A673 (cell line): ENCODE measurements at regions not wholly inside any gene's neighbourhood (a gene's known extent, or its start where the extent isn't known, plus 50 kb on each side); places are given as distances from the start of the nearest gene placed in this dataset.

Source experiments
- BruUV-seq: library from RNA; stranded (reverse); fragments of 400-500 nt; replicated peaks from 2 replicates; lab custom pipeline; 2021; lab: Mats Ljungman, UMichigan
- CTCF ChIA-PET: fragments of 300-600 bp; sonication (Branson Sonifier 250); formaldehyde crosslinking; loops from one replicate; lab custom pipeline; 2022; ENCODE audit warnings: antibody characterized with exemption; lab: Charles Lee
- POLR2A ChIA-PET: fragments of 300-600 bp; sonication (Branson Sonifier 250); formaldehyde crosslinking; loops from one replicate; lab custom pipeline; 2022; ENCODE audit warnings: antibody characterized with exemption; ENCODE audit not compliant: low non-redundant PET; lab: Charles Lee
- DNase-seq: peaks from one replicate; pipeline ENCODE4 v3.0.0-alpha.2; 2015; ENCODE audit warnings: low spot score
- H3K27ac ChIP-seq: fragments of 200-600 bp; sonication (generic); 2 replicates; pipeline ENCODE4 v1.5.1; 2016; ENCODE audit warnings: mixed run types, low read depth, mild to moderate bottlenecking, mixed read lengths, antibody characterized with exemption, low read length; ENCODE audit not compliant: poor library complexity, severe bottlenecking
- H3K27me3 ChIP-seq: fragments of 200-600 bp; sonication (generic); replicated peaks from 2 replicates; pipeline ENCODE4 v1.6.1; 2017; ENCODE audit warnings: mixed run types, low read depth, mild to moderate bottlenecking, mixed read lengths, antibody characterized with exemption, low read length; ENCODE audit not compliant: insufficient read depth, poor library complexity
- H3K36me3 ChIP-seq: fragments of 200-600 bp; sonication (generic); 2 replicates; pipeline ENCODE4 v1.6.1; 2016; ENCODE audit warnings: mixed run types, mild to moderate bottlenecking, mixed read lengths, antibody characterized with exemption, low read length; ENCODE audit not compliant: insufficient read depth, poor library complexity, severe bottlenecking
- H3K4me1 ChIP-seq: fragments of 200-600 bp; sonication (generic); 2 replicates; pipeline ENCODE4 v1.6.1; 2017; ENCODE audit warnings: mixed run types, mild to moderate bottlenecking, mixed read lengths, antibody characterized with exemption, low read length; ENCODE audit not compliant: insufficient read depth, poor library complexity, severe bottlenecking
- H3K4me3 ChIP-seq: fragments of 200-600 bp; sonication (generic); 2 replicates; pipeline ENCODE4 v1.5.1; 2016; ENCODE audit warnings: low read depth, mixed run types, mild to moderate bottlenecking, mixed read lengths, low read length; ENCODE audit not compliant: poor library complexity, severe bottlenecking
- H3K9me3 ChIP-seq: fragments of 200-600 bp; sonication (generic); 2 replicates; pipeline ENCODE4 v1.6.1; 2016; ENCODE audit warnings: mixed run types, low read depth, mild to moderate bottlenecking, mixed read lengths, antibody characterized with exemption, low read length; ENCODE audit not compliant: poor library complexity, severe bottlenecking
- EZH2 ChIP-seq: fragments of 200-600 bp; sonication (generic); IDR thresholded peaks from 2 replicates; pipeline ENCODE4 v1.6.1; 2017; ENCODE audit warnings: borderline replicate concordance, low read depth, mild to moderate bottlenecking, mixed read lengths, antibody characterized with exemption, low read length; ENCODE audit not compliant: poor library complexity, severe bottlenecking
- intact Hi-C: fragments of 100-400 bp; cut with micrococcal nuclease; formaldehyde crosslinking; loops from one replicate; pipeline ENCODE4 v1.10.0; 2022; ENCODE audit not compliant: unreplicated experiment
- TF ChIP-seq, protein P1 (sequence below): fragments of 300-800, 200-600 bp; sonication (generic); conservative IDR thresholded peaks from 2 replicates; pipeline ENCODE4 v1.5.1; 2017; ENCODE audit warnings: low read depth, mild to moderate bottlenecking, antibody characterized with exemption, low read length, moderate library complexity, mixed read lengths

DNA sequence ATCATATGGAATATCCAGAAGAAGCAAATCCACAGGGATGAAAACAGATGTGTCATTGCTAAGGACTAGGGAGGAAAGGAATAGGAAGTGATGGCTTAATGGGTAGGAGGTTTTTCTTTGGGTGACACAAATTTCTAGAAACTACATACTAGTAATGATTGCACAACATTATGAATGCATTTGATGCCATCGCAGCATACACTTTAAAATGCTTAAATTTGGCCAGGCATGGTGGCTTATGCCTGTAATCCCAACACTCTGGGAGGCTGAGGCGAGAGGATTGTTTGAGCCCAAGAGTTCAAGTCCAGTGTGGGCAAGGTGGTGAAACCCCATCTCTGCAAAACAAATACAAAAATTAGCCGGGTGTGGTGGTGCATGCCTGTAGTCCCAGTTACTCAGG is 1370.8 kb downstream of the AACS start:
- no peak overlapping the region for H3K27ac ChIP-seq
- H3K9me3 ChIP-seq = no peaks in the 10 kb centered on the region
- no peak for DNase-seq
- H3K27me3 ChIP-seq = no peaks in the 10 kb centered on the region
- no peak for TF ChIP-seq EZH2
- TF ChIP-seq, protein P1, sequence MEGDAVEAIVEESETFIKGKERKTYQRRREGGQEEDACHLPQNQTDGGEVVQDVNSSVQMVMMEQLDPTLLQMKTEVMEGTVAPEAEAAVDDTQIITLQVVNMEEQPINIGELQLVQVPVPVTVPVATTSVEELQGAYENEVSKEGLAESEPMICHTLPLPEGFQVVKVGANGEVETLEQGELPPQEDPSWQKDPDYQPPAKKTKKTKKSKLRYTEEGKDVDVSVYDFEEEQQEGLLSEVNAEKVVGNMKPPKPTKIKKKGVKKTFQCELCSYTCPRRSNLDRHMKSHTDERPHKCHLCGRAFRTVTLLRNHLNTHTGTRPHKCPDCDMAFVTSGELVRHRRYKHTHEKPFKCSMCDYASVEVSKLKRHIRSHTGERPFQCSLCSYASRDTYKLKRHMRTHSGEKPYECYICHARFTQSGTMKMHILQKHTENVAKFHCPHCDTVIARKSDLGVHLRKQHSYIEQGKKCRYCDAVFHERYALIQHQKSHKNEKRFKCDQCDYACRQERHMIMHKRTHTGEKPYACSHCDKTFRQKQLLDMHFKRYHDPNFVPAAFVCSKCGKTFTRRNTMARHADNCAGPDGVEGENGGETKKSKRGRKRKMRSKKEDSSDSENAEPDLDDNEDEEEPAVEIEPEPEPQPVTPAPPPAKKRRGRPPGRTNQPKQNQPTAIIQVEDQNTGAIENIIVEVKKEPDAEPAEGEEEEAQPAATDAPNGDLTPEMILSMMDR = no peak
- H3K4me3 ChIP-seq = no peak overlapping the region
- intact Hi-C loops = no loop called here
- ChIA-PET CTCF (no interaction called here), POLR2A (no interaction called here)
- H3K4me1 ChIP-seq = peaks cover 27% of the 10 kb centered on the region
- no TSS peak for BruUV-seq
- H3K36me3 ChIP-seq = no peaks in the 10 kb centered on the region

DNA sequence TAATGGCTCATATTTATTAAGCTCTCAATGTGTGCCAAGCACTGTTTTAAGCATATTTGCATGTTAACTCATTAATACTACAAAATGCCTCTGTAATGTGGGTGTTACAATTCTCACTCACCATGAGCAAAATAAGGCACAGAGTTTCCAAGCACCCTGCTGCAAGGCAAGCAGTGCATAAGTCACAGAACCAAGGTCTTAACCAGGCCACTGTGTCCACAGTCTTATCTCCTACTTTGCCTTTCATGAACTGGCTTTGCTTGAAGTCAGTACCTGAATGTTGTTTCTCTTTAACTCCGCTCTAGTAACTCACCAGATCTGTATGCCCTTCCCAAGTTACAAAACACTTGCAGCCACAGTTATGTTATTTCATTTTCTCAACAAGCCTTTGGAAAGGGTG is 1372.7 kb downstream of the AACS start:
- H3K4me1 ChIP-seq = peaks cover 8% of the 10 kb centered on the region
- POLR2A ChIA-PET = no interaction called here
- CTCF ChIA-PET = no interaction called here
- DNase-seq = no peak
- no peak overlapping the region for H3K27ac ChIP-seq
- no peaks in the 10 kb centered on the region for H3K36me3 ChIP-seq
- no peak for TF ChIP-seq EZH2
- TF ChIP-seq, protein P1 = no peak
- no peak overlapping the region for H3K4me3 ChIP-seq
- no peaks in the 10 kb centered on the region for H3K27me3 ChIP-seq
- intact Hi-C loops = no loop called here
- H3K9me3 ChIP-seq = no peaks in the 10 kb centered on the region
- no TSS peak for BruUV-seq

DNA sequence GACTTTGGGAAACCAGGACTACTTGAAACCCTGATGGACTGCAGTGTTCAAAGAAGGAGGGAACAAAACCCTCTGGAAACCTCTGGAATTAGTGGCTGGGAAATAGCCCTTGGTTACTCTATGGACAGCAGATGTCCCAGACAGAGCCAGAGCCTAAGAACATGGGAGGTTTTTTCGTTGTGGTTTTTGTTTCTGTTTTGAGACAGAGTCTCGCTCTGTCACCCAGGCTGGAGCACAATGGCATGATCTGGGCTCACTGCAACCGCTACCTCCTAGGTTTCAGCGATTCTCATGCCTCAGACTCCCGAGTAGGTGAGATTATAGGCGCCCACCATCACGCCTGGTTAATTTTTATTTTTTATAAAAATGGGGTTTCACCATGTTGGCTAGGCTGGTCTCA is 1378.7 kb downstream of the AACS start:
- intact Hi-C loops = no loop called here
- H3K27me3 ChIP-seq = no peaks in the 10 kb centered on the region
- H3K9me3 ChIP-seq = no peaks in the 10 kb centered on the region
- no peak overlapping the region for H3K27ac ChIP-seq
- H3K4me3 ChIP-seq = no peak overlapping the region
- POLR2A ChIA-PET = no interaction called here
- CTCF ChIA-PET = no interaction called here
- H3K4me1 ChIP-seq = no peaks in the 10 kb centered on the region
- no peak for DNase-seq
- BruUV-seq = no TSS peak
- no peaks in the 10 kb centered on the region for H3K36me3 ChIP-seq
- no peak for TF ChIP-seq EZH2

DNA sequence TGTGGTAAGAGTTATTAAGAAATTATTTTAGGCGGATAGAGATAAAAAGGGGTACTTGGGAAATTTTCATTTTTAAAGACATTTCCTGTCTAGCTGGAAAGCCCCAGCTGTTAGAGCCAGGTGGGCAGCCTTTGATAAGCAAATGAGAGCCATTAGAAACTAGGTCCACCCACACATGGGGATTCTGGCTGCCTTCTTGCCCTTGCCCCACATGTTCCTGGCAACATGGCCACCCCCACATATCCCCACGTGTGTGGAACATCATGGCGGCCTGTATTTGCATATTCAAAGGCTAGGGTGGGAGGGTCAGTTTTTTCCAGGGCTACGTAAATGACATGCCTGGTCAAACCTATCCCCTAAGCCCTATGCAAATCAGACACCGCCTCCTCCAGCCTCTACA is 1382.1 kb downstream of the AACS start:
- Histone ChIP-seq H3K9me3 (no peaks in the 10 kb centered on the region), H3K4me3 (no peak overlapping the region), H3K36me3 (no peaks in the 10 kb centered on the region), H3K27ac (no peak overlapping the region), H3K4me1 (peaks cover 6% of the 10 kb centered on the region), H3K27me3 (no peaks in the 10 kb centered on the region)
- no peak for DNase-seq
- intact Hi-C loops = no loop called here
- ChIA-PET CTCF (no interaction called here), POLR2A (no interaction called here)
- TF ChIP-seq, protein P1 = no peak
- TF ChIP-seq EZH2 = no peak
- BruUV-seq = no TSS peak
